Loucy (cell line): ENCODE measurements at regions not wholly inside any gene's neighbourhood (a gene's known extent, or its start where the extent isn't known, plus 50 kb on each side); places are given as distances from the start of the nearest gene placed in this dataset.

ENCODE experiments used
- H2AFZ ChIP-seq: fragments of 200-600 bp; sonication (generic); 2 replicates; pipeline ENCODE4 v1.6.0; 2016; ENCODE audit warnings: antibody characterized with exemption, mild to moderate bottlenecking, low read length, moderate library complexity
- H3F3A ChIP-seq: fragments of 200-600 bp; 2 replicates; pipeline ENCODE4 v1.6.0; 2016; ENCODE audit warnings: antibody characterized with exemption, low read depth, mild to moderate bottlenecking
- H3K27me3 ChIP-seq: fragments of 200-600 bp; sonication (generic); 2 replicates; pipeline ENCODE4 v1.6.1; 2014; ENCODE audit warnings: low read length, mild to moderate bottlenecking; ENCODE audit not compliant: insufficient read depth, poor library complexity, severe bottlenecking
- H3K36me3 ChIP-seq: fragments of 200-600 bp; sonication (generic); 2 replicates; pipeline ENCODE4 v1.6.1; 2016; ENCODE audit warnings: low read length; ENCODE audit not compliant: insufficient read depth
- H3K4me1 ChIP-seq: fragments of 200-600 bp; sonication (generic); 2 replicates; pipeline ENCODE4 v1.5.1; 2014; ENCODE audit warnings: low read length, mild to moderate bottlenecking; ENCODE audit not compliant: insufficient read depth, poor library complexity, severe bottlenecking
- H3K4me2 ChIP-seq: fragments of 200-600 bp; sonication (generic); 2 replicates; pipeline ENCODE4 v1.6.0; 2014; ENCODE audit warnings: antibody characterized with exemption, low read length, low read depth, mild to moderate bottlenecking; ENCODE audit not compliant: poor library complexity, severe bottlenecking
- H3K4me3 ChIP-seq: fragments of 200-600 bp; sonication (generic); 2 replicates; pipeline ENCODE4 v1.5.1; 2014; ENCODE audit warnings: low read length, mild to moderate bottlenecking, mixed read lengths; ENCODE audit not compliant: poor library complexity, severe bottlenecking
- H3K79me2 ChIP-seq: fragments of 200-600 bp; sonication (generic); 2 replicates; pipeline ENCODE4 v1.6.1; 2014; ENCODE audit warnings: low read length; ENCODE audit not compliant: insufficient read depth
- H3K9ac ChIP-seq: fragments of 200-600 bp; sonication (generic); 2 replicates; pipeline ENCODE4 v1.6.0; 2014; ENCODE audit warnings: mild to moderate bottlenecking, low read depth, low read length, moderate library complexity; ENCODE audit not compliant: poor library complexity, severe bottlenecking
- H3K9me2 ChIP-seq: fragments of 200-600 bp; sonication (generic); replicated peaks from 2 replicates; pipeline ENCODE4 v1.6.1; 2016; ENCODE audit warnings: low read depth, low read length, mixed read lengths
- H3K9me3 ChIP-seq: fragments of 200-600 bp; sonication (generic); 2 replicates; pipeline ENCODE4 v1.6.1; 2014; ENCODE audit warnings: mild to moderate bottlenecking, antibody characterized with exemption, low read length, low read depth; ENCODE audit not compliant: insufficient read depth
- H4K20me1 ChIP-seq: fragments of 200-600 bp; sonication (generic); 2 replicates; pipeline ENCODE4 v1.6.0; 2014; ENCODE audit warnings: antibody characterized with exemption, low read length, mild to moderate bottlenecking; ENCODE audit not compliant: insufficient read depth, poor library complexity, severe bottlenecking
- EZH2phosphoT487 ChIP-seq: fragments of 200-600 bp; IDR thresholded peaks from 2 replicates; pipeline ENCODE4 v1.6.1; 2018; ENCODE audit warnings: antibody characterized with exemption, mild to moderate bottlenecking, moderate library complexity, borderline replicate concordance
- TF ChIP-seq, protein P1 (sequence below): fragments of 200-600 bp; sonication (generic); conservative IDR thresholded peaks from 2 replicates; pipeline ENCODE4 v1.5.1; 2014; ENCODE audit warnings: mild to moderate bottlenecking, antibody characterized with exemption, low read length

DNA sequence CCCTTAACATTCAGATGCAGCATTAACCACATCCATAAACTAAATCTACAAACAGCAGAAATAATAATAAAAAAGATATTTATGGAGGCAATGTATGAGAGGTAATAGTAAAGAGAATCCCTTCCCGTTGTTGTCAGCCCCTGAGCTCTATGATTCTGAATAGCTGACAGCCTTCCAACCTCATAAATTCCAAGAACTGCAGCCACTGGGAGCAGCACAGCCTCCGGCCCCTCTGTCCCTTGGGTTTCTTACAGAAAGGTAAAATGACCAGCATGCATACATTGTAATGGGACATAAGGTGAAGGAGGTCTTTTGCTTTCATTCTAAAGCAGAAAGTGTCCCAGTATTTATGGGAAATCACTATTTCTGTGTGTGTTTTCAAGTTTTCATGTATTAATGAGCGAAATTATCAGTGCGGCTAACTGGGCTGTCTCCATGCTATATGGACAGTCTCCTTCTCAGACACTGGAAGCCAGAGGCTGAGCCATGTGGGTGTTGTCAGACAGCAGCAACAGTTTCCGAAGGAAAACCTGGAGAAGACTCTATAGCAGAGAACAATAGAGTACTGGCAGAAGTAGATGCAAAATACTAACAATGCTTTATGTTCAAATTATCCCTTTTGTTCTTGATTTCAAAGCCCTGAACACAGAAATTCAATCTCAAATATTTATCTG, 151.6 kb downstream of the LRRC30 start:
- H3K9me3 ChIP-seq = peaks cover 4% of the 10 kb centered on the region; the same call in 1 of the 2 replicates
- H3K9ac ChIP-seq = no peak overlapping the region
- no peaks in the 10 kb centered on the region for H3F3A ChIP-seq
- no peaks in the 10 kb centered on the region for H3K27me3 ChIP-seq
- no peaks in the 10 kb centered on the region for H3K79me2 ChIP-seq
- no peak overlapping the region for H2AFZ ChIP-seq
- H3K4me1 ChIP-seq = no peaks in the 10 kb centered on the region
- no peaks in the 10 kb centered on the region for H4K20me1 ChIP-seq
- H3K9me2 ChIP-seq = no peaks in the 10 kb centered on the region
- no peak overlapping the region for H3K4me3 ChIP-seq
- TF ChIP-seq EZH2phosphoT487 = no peak
- TF ChIP-seq, protein P1, sequence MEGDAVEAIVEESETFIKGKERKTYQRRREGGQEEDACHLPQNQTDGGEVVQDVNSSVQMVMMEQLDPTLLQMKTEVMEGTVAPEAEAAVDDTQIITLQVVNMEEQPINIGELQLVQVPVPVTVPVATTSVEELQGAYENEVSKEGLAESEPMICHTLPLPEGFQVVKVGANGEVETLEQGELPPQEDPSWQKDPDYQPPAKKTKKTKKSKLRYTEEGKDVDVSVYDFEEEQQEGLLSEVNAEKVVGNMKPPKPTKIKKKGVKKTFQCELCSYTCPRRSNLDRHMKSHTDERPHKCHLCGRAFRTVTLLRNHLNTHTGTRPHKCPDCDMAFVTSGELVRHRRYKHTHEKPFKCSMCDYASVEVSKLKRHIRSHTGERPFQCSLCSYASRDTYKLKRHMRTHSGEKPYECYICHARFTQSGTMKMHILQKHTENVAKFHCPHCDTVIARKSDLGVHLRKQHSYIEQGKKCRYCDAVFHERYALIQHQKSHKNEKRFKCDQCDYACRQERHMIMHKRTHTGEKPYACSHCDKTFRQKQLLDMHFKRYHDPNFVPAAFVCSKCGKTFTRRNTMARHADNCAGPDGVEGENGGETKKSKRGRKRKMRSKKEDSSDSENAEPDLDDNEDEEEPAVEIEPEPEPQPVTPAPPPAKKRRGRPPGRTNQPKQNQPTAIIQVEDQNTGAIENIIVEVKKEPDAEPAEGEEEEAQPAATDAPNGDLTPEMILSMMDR = no peak
- no peaks in the 10 kb centered on the region for H3K36me3 ChIP-seq
- no peak overlapping the region for H3K4me2 ChIP-seq

DNA sequence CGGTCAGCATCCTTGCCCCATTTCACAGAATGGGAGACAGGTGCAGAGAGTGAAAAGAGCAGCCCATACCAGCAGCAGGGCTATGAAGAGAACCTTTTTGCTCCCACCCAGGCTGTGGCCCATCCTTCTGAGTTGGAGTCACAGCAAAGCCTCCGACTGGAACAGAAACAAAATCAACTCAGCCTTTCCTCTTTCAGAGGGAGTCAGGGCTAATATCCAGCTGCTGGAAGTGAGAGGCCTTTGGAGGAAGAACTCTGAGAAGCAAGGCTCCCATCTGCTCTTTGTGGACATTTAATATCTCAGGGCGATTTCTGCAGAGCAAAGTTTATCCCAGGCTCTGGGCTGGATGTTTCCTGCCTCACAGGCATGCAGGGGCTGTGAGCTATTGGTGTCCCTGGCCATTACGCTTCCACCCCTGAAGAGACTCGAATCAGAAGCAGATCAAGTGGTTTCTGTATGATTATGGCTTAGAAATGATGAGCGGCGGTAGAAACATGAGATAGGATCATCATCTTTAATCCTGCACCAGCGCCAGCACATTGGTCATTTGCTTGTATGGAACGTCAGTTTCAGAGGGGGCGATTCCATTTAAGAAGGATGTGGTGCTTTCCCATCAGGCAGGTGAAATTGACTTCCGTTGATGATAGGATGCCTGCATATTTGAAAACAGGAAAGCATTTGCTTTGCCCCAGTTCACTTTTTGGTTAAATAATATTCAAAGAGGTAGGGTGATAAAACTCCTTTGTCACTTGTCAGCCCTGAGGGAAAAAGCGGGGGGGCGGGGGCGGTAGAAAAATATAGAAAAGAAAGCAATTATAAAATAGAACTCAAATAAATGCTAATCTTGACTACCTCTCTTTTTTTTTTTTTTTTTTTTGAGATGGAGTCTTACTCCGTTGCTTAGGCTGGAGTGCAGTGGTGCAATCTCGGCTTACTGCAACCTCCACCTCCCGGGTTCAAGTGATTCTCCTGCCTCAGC, 152.4 kb downstream of the LRRC30 start:
- H4K20me1 ChIP-seq = no peaks in the 10 kb centered on the region
- no peak overlapping the region for H2AFZ ChIP-seq
- H3K9ac ChIP-seq = no peak overlapping the region
- no peaks in the 10 kb centered on the region for H3K9me2 ChIP-seq
- no peaks in the 10 kb centered on the region for H3K79me2 ChIP-seq
- no peaks in the 10 kb centered on the region for H3K36me3 ChIP-seq
- H3K9me3 ChIP-seq = peaks cover 4% of the 10 kb centered on the region; the same call in 1 of the 2 replicates
- H3K27me3 ChIP-seq = no peaks in the 10 kb centered on the region
- TF ChIP-seq, protein P1 = no peak
- TF ChIP-seq EZH2phosphoT487 = no peak
- no peaks in the 10 kb centered on the region for H3K4me1 ChIP-seq
- no peak overlapping the region for H3K4me3 ChIP-seq
- no peak overlapping the region for H3K4me2 ChIP-seq
- H3F3A ChIP-seq = no peaks in the 10 kb centered on the region

DNA sequence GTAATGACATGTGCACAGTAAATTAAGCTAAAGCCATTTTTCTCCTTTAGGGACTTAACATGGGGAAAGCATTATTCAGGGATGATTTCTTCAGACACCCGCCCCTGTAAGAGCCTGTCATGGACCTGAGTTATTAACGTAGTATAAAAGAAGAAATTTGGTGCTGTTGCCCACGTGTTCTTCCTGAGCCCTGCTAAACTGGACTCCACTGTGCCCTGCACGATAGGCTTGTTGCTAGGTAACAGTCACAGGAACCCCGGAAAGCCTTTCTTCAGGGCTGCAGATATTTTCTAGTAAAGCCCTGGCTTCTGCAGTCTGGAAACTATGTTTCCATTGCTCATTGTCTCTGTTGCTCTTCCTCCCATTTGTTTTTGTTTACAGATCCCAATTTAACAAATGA, 157.9 kb downstream of the LRRC30 start:
- Histone ChIP-seq H3K27me3 (no peaks in the 10 kb centered on the region), H3K4me1 (no peaks in the 10 kb centered on the region), H3K4me2 (no peak overlapping the region), H3F3A (no peaks in the 10 kb centered on the region), H4K20me1 (no peaks in the 10 kb centered on the region), H3K9me3 (peaks cover 7% of the 10 kb centered on the region; the same call in 1 of the 2 replicates), H3K9me2 (no peaks in the 10 kb centered on the region), H3K79me2 (no peaks in the 10 kb centered on the region), H2AFZ (no peak overlapping the region), H3K9ac (no peak overlapping the region), H3K36me3 (no peaks in the 10 kb centered on the region), H3K4me3 (no peak overlapping the region)
- TF ChIP-seq, protein P1 = no peak
- no peak for TF ChIP-seq EZH2phosphoT487
